ENCODE measurements at regions not wholly inside any gene's neighbourhood (a gene's known extent, or its start where the extent isn't known, plus 50 kb on each side); places are given as distances from the start of the nearest gene placed in this dataset.

GRCh38 chr5:62692946-62693713 lies 114.5 kb downstream of the LRRC70 start:
- no peak for TF ChIP-seq AR (CRISPR knock-in tag; IDR thresholded peaks at IDR 0.05)
- TF ChIP-seq, protein P1, sequence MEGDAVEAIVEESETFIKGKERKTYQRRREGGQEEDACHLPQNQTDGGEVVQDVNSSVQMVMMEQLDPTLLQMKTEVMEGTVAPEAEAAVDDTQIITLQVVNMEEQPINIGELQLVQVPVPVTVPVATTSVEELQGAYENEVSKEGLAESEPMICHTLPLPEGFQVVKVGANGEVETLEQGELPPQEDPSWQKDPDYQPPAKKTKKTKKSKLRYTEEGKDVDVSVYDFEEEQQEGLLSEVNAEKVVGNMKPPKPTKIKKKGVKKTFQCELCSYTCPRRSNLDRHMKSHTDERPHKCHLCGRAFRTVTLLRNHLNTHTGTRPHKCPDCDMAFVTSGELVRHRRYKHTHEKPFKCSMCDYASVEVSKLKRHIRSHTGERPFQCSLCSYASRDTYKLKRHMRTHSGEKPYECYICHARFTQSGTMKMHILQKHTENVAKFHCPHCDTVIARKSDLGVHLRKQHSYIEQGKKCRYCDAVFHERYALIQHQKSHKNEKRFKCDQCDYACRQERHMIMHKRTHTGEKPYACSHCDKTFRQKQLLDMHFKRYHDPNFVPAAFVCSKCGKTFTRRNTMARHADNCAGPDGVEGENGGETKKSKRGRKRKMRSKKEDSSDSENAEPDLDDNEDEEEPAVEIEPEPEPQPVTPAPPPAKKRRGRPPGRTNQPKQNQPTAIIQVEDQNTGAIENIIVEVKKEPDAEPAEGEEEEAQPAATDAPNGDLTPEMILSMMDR (IDR thresholded peaks at IDR 0.05): no peak
- TF ChIP-seq TCF7 (CRISPR knock-in tag; IDR thresholded peaks at IDR 0.05; ENCODE audit: low read depth): no peak
- TF ChIP-seq, protein P2, sequence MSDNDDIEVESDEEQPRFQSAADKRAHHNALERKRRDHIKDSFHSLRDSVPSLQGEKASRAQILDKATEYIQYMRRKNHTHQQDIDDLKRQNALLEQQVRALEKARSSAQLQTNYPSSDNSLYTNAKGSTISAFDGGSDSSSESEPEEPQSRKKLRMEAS (CRISPR knock-in tag; IDR thresholded peaks at IDR 0.05): no peak
- no peak for TF ChIP-seq TEAD1 (CRISPR knock-in tag; IDR thresholded peaks at IDR 0.05)
- TF ChIP-seq SMAD3 (CRISPR knock-in tag; IDR thresholded peaks at IDR 0.05; ENCODE audit: borderline replicate concordance): no peak
- TF ChIP-seq NR2C2 (CRISPR knock-in tag; IDR thresholded peaks at IDR 0.05): no peak
- TF ChIP-seq ATF2 (CRISPR knock-in tag; IDR thresholded peaks at IDR 0.05; ENCODE audit: borderline replicate concordance, low read depth): no peak
- no peak for TF ChIP-seq ZNF512 (CRISPR knock-in tag; IDR thresholded peaks at IDR 0.05; ENCODE audit: borderline replicate concordance)
- no peak for TF ChIP-seq SP1 (CRISPR knock-in tag; conservative IDR thresholded peaks at IDR 0.05)
- TF ChIP-seq ESRRA (CRISPR knock-in tag; IDR thresholded peaks at IDR 0.05; ENCODE audit: borderline replicate concordance): no peak
